HG03575 (cell line): ENCODE measurements at regions not wholly inside any gene's neighbourhood (a gene's known extent, or its start where the extent isn't known, plus 50 kb on each side); places are given as distances from the start of the nearest gene placed in this dataset.
"Not testable (repeated sequence)": the region's sequence is repeated elsewhere in the genome, so short reads cannot be mapped to it uniquely, and the experiment has no call there.

Experiments
- ATAC-seq: cut with Tn5 transposase; IDR thresholded peaks from one replicate; pipeline ENCODE4 v1.9.1; 2021; ENCODE audit not compliant: unreplicated experiment, insufficient number of reproducible peaks, low FRiP score; ENCODE audit errors: extremely low read depth

GRCh38 chr6:93932175-93932574 is 512.8 kb upstream of the EPHA7 start:
- ATAC-seq, result no peak

GRCh38 chr6:93927731-93928130 is 508.4 kb upstream of the EPHA7 start:
- no peak for ATAC-seq

- no peak for ATAC-seq
Measured at GRCh38 chr6:93919365-93919764, 500.0 kb upstream of the EPHA7 start.

DNA sequence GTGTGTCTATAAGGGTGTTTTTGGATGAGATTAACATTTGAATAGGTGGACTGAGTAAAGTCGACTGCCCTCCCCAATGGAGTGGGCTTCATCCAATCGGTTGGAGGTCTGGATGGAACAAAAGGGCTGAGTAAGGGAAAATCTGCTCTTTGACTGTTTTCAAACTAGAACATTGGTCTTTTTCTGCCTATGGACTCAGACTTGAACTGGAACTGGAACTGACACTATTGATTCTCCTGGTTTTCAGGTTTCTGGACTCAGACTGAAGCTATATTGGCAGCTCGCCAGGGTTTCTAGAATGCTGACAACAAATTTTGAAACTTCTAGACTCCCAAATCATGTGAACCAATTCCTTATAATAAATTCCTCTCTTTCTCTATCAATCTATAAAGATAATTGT is 498.9 kb upstream of the EPHA7 start:
- ATAC-seq, result no peak

- no peak for ATAC-seq
Measured at GRCh38 chr6:93917216-93917615, 497.9 kb upstream of the EPHA7 start.

- no peak for ATAC-seq
Measured at GRCh38 chr6:93916716-93917115, 497.4 kb upstream of the EPHA7 start.

DNA sequence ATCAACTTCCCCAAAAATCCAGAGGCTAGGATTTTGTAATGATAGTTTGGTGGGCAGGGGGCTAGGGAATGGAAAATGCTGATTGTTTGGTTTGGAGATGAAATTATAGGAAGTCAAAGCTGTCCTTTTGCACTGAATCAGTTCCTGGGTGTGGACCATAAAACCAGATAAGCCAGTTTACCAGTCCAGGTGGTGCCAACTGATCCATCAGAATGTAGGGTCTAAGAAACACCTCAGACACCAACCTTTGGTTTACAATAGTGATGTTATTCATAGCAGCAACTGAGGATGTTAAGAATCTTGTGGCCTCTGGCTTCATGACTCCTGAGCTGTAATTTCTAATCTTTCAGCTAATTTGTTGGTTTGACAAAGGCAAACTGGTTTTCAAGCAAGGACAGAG is 496.6 kb upstream of the EPHA7 start:
- ATAC-seq, result no peak

- ATAC-seq, result no peak
Measured at GRCh38 chr6:93902517-93902916, 483.2 kb upstream of the EPHA7 start.

GRCh38 chr6:93900142-93900541 is 480.8 kb upstream of the EPHA7 start:
- ATAC-seq, result no peak

DNA sequence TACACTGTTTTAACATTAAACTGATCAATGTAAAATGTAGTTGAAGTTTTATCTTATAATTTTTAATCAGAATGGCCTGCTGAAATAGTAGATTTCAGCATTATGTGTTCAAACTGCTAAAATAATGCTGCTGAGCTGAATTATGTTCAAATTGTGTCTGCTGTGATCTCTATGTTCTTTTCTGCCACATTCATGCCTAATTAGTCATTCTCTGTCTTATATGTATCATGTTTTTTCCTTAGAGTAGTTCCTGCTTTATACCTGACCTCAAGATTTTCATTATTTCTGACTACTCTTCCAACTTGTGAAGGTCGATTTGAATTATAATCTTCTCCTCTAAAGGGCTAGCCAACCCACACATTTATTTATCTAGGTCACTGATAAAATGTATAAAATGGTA is 476.7 kb upstream of the EPHA7 start:
- no peak for ATAC-seq

DNA sequence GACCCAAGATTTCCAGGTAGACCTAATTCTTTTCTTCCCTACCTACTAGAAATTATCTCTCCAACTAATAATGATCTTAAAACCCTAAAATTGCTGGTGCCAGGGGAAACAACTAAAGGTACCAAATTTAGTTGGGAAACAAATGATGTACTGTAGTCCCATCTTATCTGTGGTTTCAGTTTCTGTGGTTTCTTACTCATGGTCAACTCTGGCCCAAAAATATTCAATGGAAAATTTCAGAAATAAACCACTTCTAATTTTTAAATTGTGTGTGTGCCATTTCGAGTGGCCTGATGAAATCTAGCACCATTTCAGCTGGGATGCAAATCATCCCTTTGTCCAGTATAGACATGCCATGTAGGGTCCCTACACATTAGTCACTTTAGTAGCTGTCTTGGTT is 475.2 kb upstream of the EPHA7 start:
- no peak for ATAC-seq

DNA sequence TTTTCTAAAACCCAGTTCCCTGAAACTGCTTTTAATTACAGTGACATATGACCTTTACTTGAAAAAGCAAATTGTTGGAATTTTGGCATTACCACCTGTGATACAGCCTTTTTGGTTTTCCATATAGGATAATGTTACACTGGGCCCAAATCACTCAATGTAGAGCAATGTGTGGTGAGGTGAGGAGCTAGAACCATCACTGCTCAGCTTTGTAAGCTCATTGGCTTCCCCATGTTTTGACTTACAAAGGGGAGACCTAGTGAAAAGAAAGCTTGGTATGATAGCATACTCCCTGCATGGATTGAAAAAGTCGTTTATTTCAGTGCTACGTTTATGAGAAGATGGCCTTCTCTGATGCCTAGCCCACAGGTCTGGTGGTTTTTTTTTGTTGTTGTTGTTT is 470.4 kb upstream of the EPHA7 start:
- ATAC-seq, result no peak

GRCh38 chr6:93886416-93886815 is 467.1 kb upstream of the EPHA7 start:
- ATAC-seq, result no peak

GRCh38 chr6:93859971-93860370 is 440.6 kb upstream of the EPHA7 start:
- no peak for ATAC-seq

DNA sequence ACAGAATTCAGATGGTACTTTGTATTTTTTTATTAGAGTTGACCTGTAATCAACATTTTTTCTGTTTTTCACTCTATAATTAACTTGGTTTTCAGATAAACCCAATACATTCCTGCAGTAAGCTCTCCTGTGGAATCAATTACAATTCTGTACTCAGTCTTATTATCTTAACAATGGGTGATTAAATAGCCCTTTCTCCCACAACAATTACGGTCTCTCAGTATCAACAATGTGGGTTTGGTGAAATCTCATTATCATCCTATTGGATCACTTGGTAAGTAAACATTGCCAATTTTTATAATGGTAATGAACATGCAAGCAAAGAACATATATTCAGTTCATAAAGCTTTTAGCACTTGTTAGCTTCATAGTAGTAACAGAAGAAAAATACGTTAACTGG is 438.9 kb upstream of the EPHA7 start:
- ATAC-seq, result no peak

DNA sequence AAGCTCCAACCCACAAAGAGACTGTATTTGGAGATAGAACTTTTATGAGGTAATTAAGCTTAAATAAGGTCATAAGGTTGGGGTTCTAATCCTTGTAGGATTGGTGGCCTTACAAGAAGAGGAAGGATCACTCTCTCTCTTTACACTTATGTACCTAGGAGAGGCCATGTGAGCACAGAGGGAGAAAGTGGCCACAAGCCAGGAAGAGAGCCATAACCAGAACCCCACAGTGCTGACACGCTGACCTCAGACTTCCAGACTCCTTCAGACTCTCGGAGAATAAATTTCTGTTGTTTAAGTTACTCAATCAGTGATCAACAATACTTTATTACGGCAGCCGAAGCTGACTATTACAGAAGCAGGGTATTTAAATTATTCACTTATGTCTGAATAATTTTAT is 430.5 kb upstream of the EPHA7 start:
- ATAC-seq, result no peak

GRCh38 chr6:93848031-93848742 is 428.8 kb upstream of the EPHA7 start:
- ATAC-seq, result no peak

GRCh38 chr6:93842178-93842577 is 422.8 kb upstream of the EPHA7 start:
- no peak for ATAC-seq

GRCh38 chr6:93835451-93836145 is 416.2 kb upstream of the EPHA7 start:
- ATAC-seq, result not testable (repeated sequence)

- not testable (repeated sequence) for ATAC-seq
Measured at GRCh38 chr6:93835026-93835425, 415.7 kb upstream of the EPHA7 start.

DNA sequence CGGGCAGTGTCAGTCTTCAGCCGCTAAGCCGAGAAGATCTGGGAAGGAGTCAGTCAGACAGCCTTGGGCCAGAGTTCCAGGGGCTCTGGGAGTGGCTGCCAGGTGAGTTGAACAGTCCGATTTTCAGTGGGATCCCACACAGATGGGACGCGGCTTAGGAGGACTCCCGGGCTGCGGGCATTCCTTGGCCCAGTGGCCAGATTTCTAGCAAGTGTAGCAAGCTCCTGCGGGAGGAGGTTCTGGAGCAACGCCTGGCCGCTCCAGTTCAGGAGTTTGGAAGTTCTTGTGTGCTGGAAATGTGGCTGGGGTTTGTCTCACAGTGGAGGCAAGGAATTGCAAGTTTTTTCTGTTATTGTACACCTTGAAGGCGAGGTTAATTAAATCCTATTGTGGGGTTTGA is 414.0 kb upstream of the EPHA7 start:
- ATAC-seq, result not testable (repeated sequence)
